Left colon (tissue), 2 donors: ENCODE measurements at regions not wholly inside any gene's neighbourhood (a gene's known extent, or its start where the extent isn't known, plus 50 kb on each side); places are given as distances from the start of the nearest gene placed in this dataset.
"Not testable (repeated sequence)": the region's sequence is repeated elsewhere in the genome, so short reads cannot be mapped to it uniquely, and the experiment has no call there.

ENCODE experiments used
- ATAC-seq: fragments of 200-7000 bp; cut with Tn5 transposase; one replicate; pipeline ENCODE4 v1.9.1; 2020; ENCODE audit warnings: mild to moderate bottlenecking, moderate library complexity
- DNase-seq, 2 donors: peaks; one replicate each; pipeline ENCODE4 v3.0.0-alpha.2; 2020
- intact Hi-C, 2 donors: fragments of 100-400 bp; cut with DNase I in 1 of 2; cut with micrococcal nuclease in 1 of 2; formaldehyde crosslinking; loops; one replicate each; pipeline versions ENCODE4 v1.11.2 to v1.14.0; 2022; cut with DNase I, micrococcal nuclease
- donor health status: DM: no; HTN: no; CAD: no.
- donor health status: DM: yes; HTN: yes; CAD: no.

GRCh38 chr11:86729576-86729975 is 57.2 kb upstream of the ME3 start:
- intact Hi-C loops, DNase-seq, ATAC-seq: not testable (repeated sequence)

DNA sequence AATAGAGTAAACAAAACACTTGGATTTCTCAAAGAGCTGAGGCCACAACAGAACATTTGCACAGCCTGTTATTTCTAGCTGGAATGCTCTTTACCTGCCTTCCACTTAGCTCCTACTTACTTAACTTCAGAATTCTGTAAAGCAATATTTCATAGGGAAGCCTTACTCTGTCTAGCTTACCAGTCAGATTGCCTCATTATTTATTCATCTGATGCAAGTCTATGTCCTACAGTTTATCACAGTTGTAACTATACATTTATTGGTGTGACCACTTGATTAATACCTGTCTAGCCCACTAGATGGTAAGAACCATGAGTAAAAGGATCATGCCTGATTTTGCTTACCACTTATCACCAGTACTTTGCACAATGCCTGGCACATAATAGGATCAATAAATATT is 56.1 kb upstream of the ME3 start:
- intact Hi-C loops = no loop called here
- DNase-seq = no peak
- ATAC-seq = no peak

GRCh38 chr11:86726770-86727504 is 54.5 kb upstream of the ME3 start:
- DNase-seq = no peak
- intact Hi-C loops = no loop called here

GRCh38 chr11:86726118-86726753 is 53.8 kb upstream of the ME3 start:
- ATAC-seq = no peak
- no peak for DNase-seq
- intact Hi-C loops = no loop called here

More at GRCh38 chr11:86726770-86727504, 54.5 kb upstream of the ME3 start:
- no peak for ATAC-seq

DNA sequence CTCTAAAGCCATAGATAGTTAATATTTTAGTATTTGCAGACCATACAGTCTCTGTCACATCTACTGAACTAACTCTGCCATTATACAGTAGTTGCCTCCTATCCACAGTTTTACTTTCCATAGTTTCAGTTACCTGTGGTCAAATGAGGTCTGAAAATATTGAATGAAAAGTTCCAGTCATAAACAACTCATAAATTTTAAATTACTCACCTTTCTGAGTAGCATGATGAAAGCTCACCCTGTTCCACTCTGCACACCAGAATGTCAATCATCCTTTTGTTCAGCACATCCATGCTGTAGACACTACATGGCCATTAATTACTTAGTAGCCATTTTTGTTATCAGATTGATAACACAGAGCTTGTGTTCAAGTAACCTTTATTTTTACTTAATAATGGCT is 51.7 kb upstream of the ME3 start:
- ATAC-seq (no peak), DNase-seq (no peak)
- intact Hi-C loops = no loop called here

GRCh38 chr11:86723281-86723680 is 50.9 kb upstream of the ME3 start:
- no peak for ATAC-seq
- intact Hi-C loops = no loop called here

DNA sequence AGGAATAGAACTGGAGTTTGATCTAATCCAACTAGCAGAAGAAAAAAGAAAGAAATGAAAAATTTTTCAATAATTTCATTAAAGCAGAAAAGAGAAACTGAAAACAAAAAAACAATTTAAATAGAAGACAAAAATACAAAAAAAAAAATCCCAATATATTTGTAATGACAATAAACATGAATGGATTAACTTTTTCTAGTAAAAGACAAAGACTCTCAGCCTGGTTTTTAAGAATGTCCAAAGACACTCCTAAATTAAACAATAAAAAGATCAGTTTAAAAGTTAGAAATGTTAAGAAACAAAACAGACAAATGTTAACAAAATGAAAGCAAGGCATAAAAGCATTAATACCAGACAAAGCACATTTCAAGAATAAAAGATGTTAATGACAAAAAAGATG is 50.3 kb upstream of the ME3 start:
- intact Hi-C loops = no loop called here
- DNase-seq = no peak
- ATAC-seq = no peak

More at GRCh38 chr11:86723281-86723680, 50.9 kb upstream of the ME3 start:
- DNase-seq = no peak
